HUES6 (cell line): ENCODE measurements at regions not wholly inside any gene's neighbourhood (a gene's known extent, or its start where the extent isn't known, plus 50 kb on each side); places are given as distances from the start of the nearest gene placed in this dataset.

Source experiments
- H3K27ac ChIP-seq: 2 replicates; pipeline ENCODE4 v1.7.0; 2013; ENCODE audit warnings: low read depth, mild to moderate bottlenecking, low read length, inconsistent platforms
- H3K27me3 ChIP-seq: 2 replicates; pipeline ENCODE4 v1.6.1; 2013; ENCODE audit warnings: low read length; ENCODE audit not compliant: control insufficient read depth, insufficient read depth
- H3K36me3 ChIP-seq: 2 replicates; pipeline ENCODE4 v1.6.1; 2013; ENCODE audit warnings: low read length; ENCODE audit not compliant: control insufficient read depth, insufficient read depth
- H3K4me1 ChIP-seq: 2 replicates; pipeline ENCODE4 v1.6.1; 2013; ENCODE audit warnings: low read length; ENCODE audit not compliant: control insufficient read depth, insufficient read depth
- H3K4me3 ChIP-seq: 2 replicates; pipeline ENCODE4 v1.5.1; 2013; ENCODE audit warnings: low read depth, low read length
- H3K9ac ChIP-seq: one replicate; pipeline ENCODE4 v1.6.1; 2013; ENCODE audit warnings: mild to moderate bottlenecking, low read length
- H3K9me3 ChIP-seq: 2 replicates; pipeline ENCODE4 v1.6.1; 2013; ENCODE audit warnings: low read depth, low read length; ENCODE audit not compliant: control insufficient read depth, insufficient read depth

DNA sequence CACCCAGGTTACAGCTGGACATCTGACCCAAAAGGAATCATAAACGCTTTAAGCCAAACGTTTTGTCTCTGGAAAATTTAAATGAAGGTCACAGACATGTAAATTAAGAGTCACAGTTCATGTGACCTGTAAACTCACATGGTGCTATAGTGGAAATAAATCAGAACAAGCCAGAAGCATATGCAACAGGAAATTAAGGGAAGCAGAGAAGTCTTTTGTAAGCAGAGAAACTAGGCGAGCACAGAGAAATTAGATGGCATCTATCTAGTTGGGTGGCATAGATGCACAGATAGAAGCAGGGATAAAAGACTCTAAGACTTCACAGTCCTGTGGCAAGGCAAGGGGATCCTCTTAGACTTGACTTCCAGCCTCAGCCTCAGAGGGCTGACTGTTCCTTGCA is 264.8 kb downstream of the GASK1B start:
- Histone ChIP-seq H3K27me3 (no peaks in the 10 kb centered on the region), H3K27ac (no peak overlapping the region), H3K9ac (no peak overlapping the region), H3K4me3 (no peak overlapping the region), H3K9me3 (no peaks in the 10 kb centered on the region), H3K36me3 (no peaks in the 10 kb centered on the region), H3K4me1 (no peaks in the 10 kb centered on the region)

DNA sequence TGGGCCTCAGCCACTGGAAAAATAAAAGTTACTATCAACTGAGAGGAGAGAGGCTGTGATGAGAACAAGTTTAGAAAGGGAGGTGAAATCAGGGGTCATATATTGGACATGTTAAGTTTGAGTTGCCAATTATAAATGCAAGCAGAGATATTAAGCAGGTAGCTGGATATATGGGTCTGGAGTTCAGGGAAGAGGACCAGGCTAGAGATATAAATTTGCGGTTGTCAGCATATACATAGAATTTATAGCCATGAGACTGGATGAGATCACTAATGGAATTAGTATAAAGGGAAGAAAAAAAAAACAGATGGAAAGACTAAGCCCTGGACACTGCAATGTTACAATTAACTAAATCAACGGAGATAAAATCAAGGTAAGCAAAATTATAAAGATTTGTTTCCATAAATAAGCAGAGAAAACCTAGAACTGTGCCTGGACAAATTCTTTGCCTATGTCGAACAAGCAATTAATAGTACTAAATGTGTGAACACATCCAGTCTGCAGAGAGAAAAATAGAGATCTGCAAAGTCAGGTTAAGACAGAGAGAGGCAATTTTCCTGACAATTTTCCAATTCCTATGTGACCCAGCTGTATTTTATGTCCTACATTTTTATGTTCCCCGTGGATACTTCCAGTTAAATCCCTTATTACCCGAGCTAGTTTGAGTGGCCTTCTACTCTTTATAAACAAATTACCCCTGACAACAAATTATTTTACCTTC is 265.4 kb downstream of the GASK1B start:
- Histone ChIP-seq H3K27me3 (no peaks in the 10 kb centered on the region), H3K4me1 (no peaks in the 10 kb centered on the region), H3K9ac (no peak overlapping the region), H3K9me3 (no peaks in the 10 kb centered on the region), H3K27ac (no peak overlapping the region), H3K36me3 (no peaks in the 10 kb centered on the region), H3K4me3 (no peak overlapping the region)

GRCh38 chr4:157898836-157899605 is 273.8 kb downstream of the GASK1B start:
- Histone ChIP-seq H3K9me3 (peaks cover 3% of the 10 kb centered on the region; the same call in 1 of the 2 replicates), H3K4me3 (no peak overlapping the region), H3K36me3 (no peaks in the 10 kb centered on the region), H3K9ac (no peak overlapping the region), H3K4me1 (peaks cover 15% of the 10 kb centered on the region; the same call in 1 of the 2 replicates), H3K27ac (no peak overlapping the region), H3K27me3 (no peaks in the 10 kb centered on the region)

DNA sequence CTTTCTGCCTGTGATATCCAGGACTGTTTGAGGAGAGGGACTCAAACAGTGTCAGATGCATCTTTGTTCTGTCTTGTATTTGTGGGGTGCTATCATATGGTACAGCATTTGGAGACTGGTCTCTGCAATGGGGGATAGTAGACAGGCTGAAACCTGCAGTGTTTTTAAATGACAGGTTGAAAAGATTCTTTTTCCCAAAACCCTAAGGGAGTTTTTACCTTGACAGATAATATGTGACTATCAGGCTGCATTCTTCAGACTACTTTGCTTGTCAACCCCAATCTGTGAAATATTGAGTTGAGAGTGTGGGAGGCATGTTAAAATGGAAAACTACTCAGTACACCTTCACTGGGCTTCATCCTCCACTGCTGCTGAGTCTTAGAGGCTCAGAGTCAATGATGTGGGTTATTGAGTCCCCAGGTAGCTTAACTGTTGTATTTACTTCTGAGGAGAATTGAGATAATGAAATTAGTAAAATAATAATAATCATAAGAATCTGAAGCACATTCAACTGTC is 274.9 kb downstream of the GASK1B start:
- H3K36me3 ChIP-seq, result no peaks in the 10 kb centered on the region
- H3K9me3 ChIP-seq, result peaks cover 3% of the 10 kb centered on the region; the same call in 1 of the 2 replicates
- no peaks in the 10 kb centered on the region for H3K27me3 ChIP-seq
- H3K9ac ChIP-seq, result no peak overlapping the region
- no peak overlapping the region for H3K27ac ChIP-seq
- no peak overlapping the region for H3K4me3 ChIP-seq
- peaks cover 15% of the 10 kb centered on the region; the same call in 1 of the 2 replicates for H3K4me1 ChIP-seq

DNA sequence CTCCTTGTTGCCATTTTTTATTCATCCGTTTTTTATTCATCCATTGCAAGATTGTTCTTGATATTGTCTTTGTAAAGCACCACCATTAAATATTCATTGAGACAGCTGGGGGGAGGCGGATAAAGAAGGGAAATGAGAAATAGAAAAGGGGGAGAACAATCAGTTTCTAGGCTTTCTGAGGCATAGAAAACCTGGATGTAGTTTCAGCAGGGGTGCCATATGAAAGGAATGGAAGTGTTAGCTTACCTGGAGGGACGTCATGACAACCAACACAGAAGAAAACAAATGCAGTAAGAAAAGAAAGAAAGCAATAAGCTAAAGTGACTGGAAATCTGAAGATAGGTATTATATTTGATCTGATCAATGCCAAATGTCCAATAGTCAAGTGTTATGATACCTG is 276.1 kb downstream of the GASK1B start:
- Histone ChIP-seq H3K9ac (no peak overlapping the region), H3K4me3 (no peak overlapping the region)

DNA sequence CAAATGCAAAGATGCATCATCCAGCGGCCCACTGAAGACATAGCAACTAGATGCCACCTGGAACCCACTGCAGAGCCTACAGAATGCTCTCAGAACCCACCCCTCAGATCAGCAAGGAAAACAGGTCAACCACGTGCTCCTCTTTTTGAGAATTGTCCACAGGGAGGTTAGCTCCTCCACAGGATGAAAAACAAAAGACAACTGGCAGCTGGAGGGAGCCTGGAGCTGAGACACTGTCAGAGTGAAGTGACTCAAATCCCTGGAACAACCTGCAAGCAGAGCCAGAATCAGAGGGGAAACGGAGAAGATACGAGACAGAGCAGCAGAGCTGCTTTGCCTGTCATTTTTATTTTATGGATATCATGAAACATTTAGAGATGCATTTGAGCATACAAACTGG is 277.6 kb downstream of the GASK1B start:
- no peaks in the 10 kb centered on the region for H3K27me3 ChIP-seq
- peaks cover 15% of the 10 kb centered on the region; the same call in 1 of the 2 replicates for H3K4me1 ChIP-seq
- no peaks in the 10 kb centered on the region for H3K36me3 ChIP-seq
- no peak overlapping the region for H3K4me3 ChIP-seq
- no peak overlapping the region for H3K27ac ChIP-seq
- no peaks in the 10 kb centered on the region for H3K9me3 ChIP-seq
- no peak overlapping the region for H3K9ac ChIP-seq

More for the DNA sequence above, 276.1 kb downstream of the GASK1B start:
- Histone ChIP-seq H3K27ac (no peak overlapping the region), H3K9me3 (peaks cover 3% of the 10 kb centered on the region; the same call in 1 of the 2 replicates), H3K36me3 (no peaks in the 10 kb centered on the region), H3K27me3 (no peaks in the 10 kb centered on the region), H3K4me1 (peaks cover 15% of the 10 kb centered on the region; the same call in 1 of the 2 replicates)

DNA sequence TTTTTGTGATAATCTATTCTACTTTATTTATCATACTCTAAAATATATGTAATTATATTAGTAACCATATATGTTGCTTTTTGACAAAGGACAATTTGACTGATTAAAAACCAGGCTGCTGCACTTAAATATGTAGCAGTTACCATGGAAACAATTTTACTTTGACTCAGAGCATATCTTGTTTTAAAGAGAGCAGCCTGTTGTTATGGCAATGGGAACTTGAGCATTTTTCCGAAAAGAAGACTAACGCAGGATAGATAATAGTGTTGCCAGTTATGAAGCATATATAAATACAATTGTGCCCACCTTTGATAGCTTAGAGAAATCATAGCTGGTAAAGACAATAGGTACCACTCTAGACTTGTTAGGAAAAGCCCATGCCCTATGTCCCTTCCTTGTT is 283.0 kb downstream of the GASK1B start:
- Histone ChIP-seq H3K4me3 (no peak overlapping the region), H3K27ac (no peak overlapping the region), H3K9ac (no peak overlapping the region), H3K36me3 (no peaks in the 10 kb centered on the region), H3K4me1 (no peaks in the 10 kb centered on the region), H3K9me3 (no peaks in the 10 kb centered on the region), H3K27me3 (no peaks in the 10 kb centered on the region)

DNA sequence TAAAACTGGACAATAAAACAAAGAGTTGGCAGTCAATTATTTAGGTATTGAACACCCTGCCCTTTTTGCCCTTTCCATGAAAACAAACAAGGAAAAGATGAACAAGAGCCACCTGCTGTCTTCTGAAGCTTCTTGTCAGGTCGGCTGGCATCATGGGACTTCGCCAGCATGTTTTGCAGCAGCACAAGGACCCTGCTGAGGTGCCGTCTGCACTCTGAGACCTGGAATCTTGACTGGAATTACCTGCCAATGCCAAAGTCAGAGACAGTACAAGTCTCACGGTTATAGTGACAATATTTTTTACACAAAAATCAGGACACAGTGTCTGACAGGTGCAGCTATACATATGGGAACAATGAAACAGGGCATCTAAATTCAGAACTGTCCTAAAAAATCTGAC is 284.5 kb downstream of the GASK1B start:
- Histone ChIP-seq H3K4me1 (no peaks in the 10 kb centered on the region), H3K9me3 (no peaks in the 10 kb centered on the region), H3K4me3 (no peak overlapping the region), H3K27ac (no peak overlapping the region), H3K27me3 (no peaks in the 10 kb centered on the region), H3K36me3 (no peaks in the 10 kb centered on the region), H3K9ac (no peak overlapping the region)

DNA sequence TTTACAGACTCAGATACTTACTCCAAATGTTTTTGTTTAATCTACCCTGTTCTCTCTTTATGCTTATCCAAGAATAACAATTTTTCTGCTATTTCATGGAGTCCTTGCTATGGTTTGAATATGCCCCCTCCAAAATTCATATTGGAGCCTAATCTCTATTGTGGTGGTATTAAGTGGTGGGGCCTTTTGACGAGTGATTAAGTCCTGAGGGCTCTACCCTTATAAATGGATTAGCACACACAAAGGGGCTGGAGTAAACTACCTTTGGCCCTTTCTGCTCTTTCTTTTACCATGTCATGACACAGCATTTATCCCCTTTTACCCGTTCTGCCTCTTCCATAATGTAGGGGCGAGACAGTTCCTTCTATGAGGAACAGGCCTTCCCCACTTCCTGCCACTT is 285.5 kb downstream of the GASK1B start:
- Histone ChIP-seq H3K9ac (no peak overlapping the region), H3K4me1 (no peaks in the 10 kb centered on the region), H3K27me3 (no peaks in the 10 kb centered on the region), H3K4me3 (no peak overlapping the region), H3K36me3 (no peaks in the 10 kb centered on the region), H3K9me3 (no peaks in the 10 kb centered on the region), H3K27ac (no peak overlapping the region)

DNA sequence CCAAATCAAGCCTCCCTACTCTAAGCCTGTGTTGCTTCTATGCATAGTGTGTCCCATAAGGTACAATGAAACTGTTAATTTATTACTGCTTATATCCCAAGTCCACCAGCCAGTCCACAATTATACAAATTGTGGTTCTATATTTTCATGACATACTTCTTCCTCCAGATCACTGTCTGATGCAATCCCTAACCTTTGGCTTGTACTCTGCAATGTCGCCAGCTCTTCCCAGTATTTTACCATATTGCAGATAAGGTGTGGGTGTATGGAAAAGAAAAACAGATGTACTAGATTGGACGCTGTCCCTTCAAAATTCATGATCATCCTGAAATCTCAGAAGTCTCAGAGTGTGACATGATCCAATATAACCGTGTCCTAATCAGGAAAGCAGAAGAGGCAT is 286.2 kb downstream of the GASK1B start:
- Histone ChIP-seq H3K4me1 (no peaks in the 10 kb centered on the region), H3K36me3 (no peaks in the 10 kb centered on the region), H3K9ac (no peak overlapping the region), H3K4me3 (no peak overlapping the region), H3K27me3 (no peaks in the 10 kb centered on the region), H3K27ac (no peak overlapping the region), H3K9me3 (no peaks in the 10 kb centered on the region)

DNA sequence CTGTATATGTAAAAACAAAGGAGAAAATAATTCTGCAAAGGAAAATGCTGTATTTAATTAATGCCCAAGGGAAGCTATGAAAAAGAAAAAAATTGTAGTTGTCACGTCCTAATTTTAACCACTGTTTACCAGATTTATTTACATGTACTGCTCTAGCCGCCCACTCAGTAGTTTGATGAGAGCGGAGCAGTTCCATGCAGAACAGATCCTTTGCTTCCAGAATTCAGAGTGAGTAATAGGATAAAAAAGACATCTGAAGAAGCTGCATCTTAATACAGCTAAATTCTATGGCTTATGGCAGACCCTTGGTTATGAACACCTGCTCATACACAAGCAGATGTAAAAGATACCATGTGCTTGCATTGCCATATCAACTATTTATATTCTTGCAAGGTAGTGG is 287.0 kb downstream of the GASK1B start:
- Histone ChIP-seq H3K9me3 (no peaks in the 10 kb centered on the region), H3K27ac (no peak overlapping the region), H3K27me3 (no peaks in the 10 kb centered on the region), H3K9ac (no peak overlapping the region), H3K36me3 (no peaks in the 10 kb centered on the region), H3K4me3 (no peak overlapping the region), H3K4me1 (no peaks in the 10 kb centered on the region)
